ENCODE measurements at regions not wholly inside any gene's neighbourhood (a gene's known extent, or its start where the extent isn't known, plus 50 kb on each side); places are given as distances from the start of the nearest gene placed in this dataset.
"Not testable (repeated sequence)": the region's sequence is repeated elsewhere in the genome, so short reads cannot be mapped to it uniquely, and the experiment has no call there.

DNA sequence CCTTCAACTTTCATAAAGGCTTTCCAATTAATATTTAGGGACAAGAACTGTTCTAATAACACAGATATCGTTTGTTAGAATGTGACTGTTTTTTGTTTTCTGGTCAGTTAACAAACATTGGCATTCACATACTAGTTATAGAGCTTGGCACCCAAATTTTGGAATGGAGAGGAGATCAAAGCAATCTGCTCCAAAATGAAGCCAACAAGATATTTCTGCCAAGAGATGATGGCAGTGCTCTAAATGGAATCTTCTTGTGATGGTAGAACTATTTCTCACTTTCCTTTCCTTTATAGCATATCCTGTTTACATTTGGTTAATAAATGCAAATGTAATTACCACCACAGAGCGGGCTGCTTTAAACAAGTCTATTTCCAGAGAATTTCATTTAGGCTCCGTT lies 208.3 kb upstream of the RIMS1 start:
- TF ChIP-seq, protein P1, sequence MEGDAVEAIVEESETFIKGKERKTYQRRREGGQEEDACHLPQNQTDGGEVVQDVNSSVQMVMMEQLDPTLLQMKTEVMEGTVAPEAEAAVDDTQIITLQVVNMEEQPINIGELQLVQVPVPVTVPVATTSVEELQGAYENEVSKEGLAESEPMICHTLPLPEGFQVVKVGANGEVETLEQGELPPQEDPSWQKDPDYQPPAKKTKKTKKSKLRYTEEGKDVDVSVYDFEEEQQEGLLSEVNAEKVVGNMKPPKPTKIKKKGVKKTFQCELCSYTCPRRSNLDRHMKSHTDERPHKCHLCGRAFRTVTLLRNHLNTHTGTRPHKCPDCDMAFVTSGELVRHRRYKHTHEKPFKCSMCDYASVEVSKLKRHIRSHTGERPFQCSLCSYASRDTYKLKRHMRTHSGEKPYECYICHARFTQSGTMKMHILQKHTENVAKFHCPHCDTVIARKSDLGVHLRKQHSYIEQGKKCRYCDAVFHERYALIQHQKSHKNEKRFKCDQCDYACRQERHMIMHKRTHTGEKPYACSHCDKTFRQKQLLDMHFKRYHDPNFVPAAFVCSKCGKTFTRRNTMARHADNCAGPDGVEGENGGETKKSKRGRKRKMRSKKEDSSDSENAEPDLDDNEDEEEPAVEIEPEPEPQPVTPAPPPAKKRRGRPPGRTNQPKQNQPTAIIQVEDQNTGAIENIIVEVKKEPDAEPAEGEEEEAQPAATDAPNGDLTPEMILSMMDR (IDR thresholded peaks at IDR 0.05): no peak
- TF ChIP-seq POLR2A (IDR thresholded peaks at IDR 0.05): no peak
- no peak for DNase-seq
- Histone ChIP-seq H3K27ac (no peak overlapping the region), H3K27me3 (no peaks in the 10 kb centered on the region), H3K36me3 (no peaks in the 10 kb centered on the region), H3K9me3 (no peaks in the 10 kb centered on the region), H3K4me1 (no peaks in the 10 kb centered on the region), H3K4me3 (no peak overlapping the region)
- intact Hi-C loops (cut with DNase I; ENCODE audit: low total_unique reads): no loop called here

DNA sequence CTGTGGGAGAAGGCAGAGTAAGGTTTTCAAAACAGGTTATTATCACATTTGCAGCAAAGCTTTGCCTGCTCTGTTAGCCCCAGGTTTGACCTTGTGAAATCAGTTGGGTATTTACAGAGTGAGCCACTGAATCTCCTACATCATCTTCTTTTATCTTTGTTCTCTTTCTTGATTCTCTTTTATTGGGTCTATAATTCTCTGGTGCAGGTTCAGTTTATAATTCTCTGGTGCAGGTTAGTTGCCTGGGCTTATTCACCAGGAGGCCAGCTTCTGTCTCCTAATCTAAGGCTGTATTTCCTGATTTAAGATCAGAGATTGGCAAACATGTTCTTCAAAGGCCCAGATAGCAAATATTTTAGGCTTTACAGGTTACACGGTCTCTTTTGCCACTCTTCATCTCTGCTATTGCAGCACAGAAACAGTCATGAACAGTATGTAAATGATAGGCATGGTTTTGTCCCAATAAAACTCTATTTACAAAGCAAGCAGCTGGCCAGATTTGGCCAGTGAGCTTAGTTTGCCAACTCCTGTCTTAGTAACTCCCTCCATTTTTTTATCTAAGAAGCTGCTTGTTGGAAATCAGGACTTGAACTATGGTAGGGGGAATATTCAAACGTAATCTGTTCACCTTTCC lies 205.0 kb upstream of the RIMS1 start:
- no peaks in the 10 kb centered on the region for H3K36me3 ChIP-seq
- no peaks in the 10 kb centered on the region for H3K27me3 ChIP-seq
- H3K27ac ChIP-seq: no peak overlapping the region
- intact Hi-C loops (cut with DNase I; ENCODE audit: low total_unique reads): no loop called here
- DNase-seq: no peak
- TF ChIP-seq POLR2A (IDR thresholded peaks at IDR 0.05): no peak
- TF ChIP-seq, protein P1 (IDR thresholded peaks at IDR 0.05): no peak
- no peaks in the 10 kb centered on the region for H3K4me1 ChIP-seq
- no peaks in the 10 kb centered on the region for H3K9me3 ChIP-seq
- no peak overlapping the region for H3K4me3 ChIP-seq

DNA sequence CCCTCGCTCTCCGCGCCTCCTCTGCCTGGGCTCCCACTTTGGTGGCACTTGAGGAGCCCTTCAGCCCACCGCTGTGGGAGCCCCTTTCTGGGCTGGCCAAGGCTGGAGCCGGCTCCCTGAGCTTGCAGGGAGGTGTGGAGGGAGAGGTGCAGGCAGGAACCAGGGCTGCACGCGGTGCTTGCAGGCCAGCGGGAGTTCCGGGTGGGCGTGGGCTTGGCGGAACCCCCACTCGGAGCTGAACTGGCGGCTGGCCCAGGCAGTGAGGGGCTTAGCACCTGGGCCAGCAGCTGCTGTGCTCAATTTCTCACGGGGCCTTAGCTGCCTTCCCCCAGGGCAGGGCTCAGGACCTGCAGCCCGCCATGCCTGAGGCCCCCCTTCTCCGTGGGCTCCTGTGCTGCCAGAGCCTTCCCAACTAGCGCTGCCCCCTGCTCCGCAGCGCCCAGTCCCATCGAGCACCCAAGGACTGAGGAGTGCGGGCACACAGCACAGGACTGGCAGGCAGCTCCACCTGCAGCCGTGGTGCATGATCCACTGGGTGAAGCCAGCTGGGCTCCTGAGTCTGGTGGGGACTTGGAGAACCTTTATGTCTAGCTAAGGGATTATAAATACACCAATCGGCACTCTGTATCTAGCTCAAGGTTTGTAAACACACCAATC lies 200.2 kb upstream of the RIMS1 start:
- DNase-seq, H3K27me3 ChIP-seq: not testable (repeated sequence)

GRCh38 chr6:71698702-71699101 lies 187.6 kb upstream of the RIMS1 start:
- DNase-seq: no peak
- Histone ChIP-seq H3K36me3 (no peaks in the 10 kb centered on the region), H3K27me3 (no peaks in the 10 kb centered on the region), H3K27ac (no peak overlapping the region), H3K4me3 (no peak overlapping the region), H3K4me1 (no peaks in the 10 kb centered on the region), H3K9me3 (no peaks in the 10 kb centered on the region)
- intact Hi-C loops (cut with DNase I; ENCODE audit: low total_unique reads): no loop called here
- TF ChIP-seq, protein P1 (IDR thresholded peaks at IDR 0.05): no peak
- TF ChIP-seq POLR2A (IDR thresholded peaks at IDR 0.05): no peak

More for the DNA sequence above, 200.2 kb upstream of the RIMS1 start:
- H3K9me3 ChIP-seq; intact Hi-C loops (cut with DNase I; ENCODE audit: low total_unique reads); H3K36me3 ChIP-seq; H3K4me3 ChIP-seq; H3K27ac ChIP-seq; H3K4me1 ChIP-seq: not testable (repeated sequence)

- Histone ChIP-seq H3K36me3 (no peaks in the 10 kb centered on the region), H3K4me3 (no peak overlapping the region), H3K27ac (no peak overlapping the region), H3K27me3 (no peaks in the 10 kb centered on the region), H3K4me1 (no peaks in the 10 kb centered on the region), H3K9me3 (no peaks in the 10 kb centered on the region)
- intact Hi-C loops (cut with DNase I; ENCODE audit: low total_unique reads): no loop called here
- no peak for DNase-seq
- TF ChIP-seq, protein P1 (IDR thresholded peaks at IDR 0.05): no peak
- no peak for TF ChIP-seq POLR2A (IDR thresholded peaks at IDR 0.05)
These were observed 179.8 kb upstream of the RIMS1 start for GRCh38 chr6:71706523-71706922.

All from uterus (tissue), 3 donors.